ENCODE measurements at regions not wholly inside any gene's neighbourhood (a gene's known extent, or its start where the extent isn't known, plus 50 kb on each side); places are given as distances from the start of the nearest gene placed in this dataset.

GRCh38 chr1:147811273-147811672, 50.9 kb upstream of the GJA5 start:
- FAIRE-seq: no peak

GRCh38 chr1:147811751-147812150, 51.3 kb upstream of the GJA5 start:
- no peak for FAIRE-seq

GRCh38 chr1:147812799-147813198, 52.4 kb upstream of the GJA5 start:
- no peak for FAIRE-seq

DNA sequence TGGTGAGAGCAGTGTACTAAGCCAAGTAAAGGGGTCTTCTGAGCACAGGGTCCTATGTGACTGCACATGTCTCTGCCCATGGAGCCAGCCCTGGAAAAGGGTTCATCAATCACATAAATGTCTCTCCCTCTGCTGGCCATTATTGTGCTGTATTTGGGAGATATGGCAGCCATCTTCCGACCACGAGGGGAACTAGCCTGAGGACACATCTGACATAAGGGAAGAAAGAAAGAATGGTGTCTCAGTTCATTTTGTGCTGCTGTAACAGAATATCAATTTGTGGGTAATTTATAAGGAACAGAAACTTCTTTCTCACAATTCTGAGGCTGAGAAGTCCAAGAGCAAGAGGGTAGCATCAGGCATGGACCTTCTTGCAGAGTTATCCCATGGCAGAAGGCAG, 55.1 kb upstream of the GJA5 start:
- no peak for FAIRE-seq

GRCh38 chr1:147820761-147821297, 60.4 kb upstream of the GJA5 start:
- FAIRE-seq: no peak

DNA sequence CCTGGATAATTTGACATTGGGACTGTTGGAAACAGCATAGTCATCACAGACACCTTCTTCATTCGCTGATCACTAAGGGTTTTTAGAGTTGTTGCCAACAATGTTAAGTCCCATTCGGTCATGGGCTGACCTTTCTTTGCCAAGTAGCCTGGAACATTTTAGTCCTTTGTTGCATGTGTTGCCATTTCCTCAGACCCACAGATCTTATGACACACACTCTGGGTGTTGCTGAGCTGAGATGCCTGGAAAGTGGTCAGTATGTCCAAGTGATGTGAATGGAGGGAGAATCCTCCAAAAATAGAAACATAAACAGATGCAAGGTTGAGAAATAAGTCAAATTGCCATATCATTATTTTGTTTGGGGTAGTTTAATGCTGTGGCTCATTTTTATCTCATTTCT, 61.5 kb upstream of the GJA5 start:
- no peak for FAIRE-seq

DNA sequence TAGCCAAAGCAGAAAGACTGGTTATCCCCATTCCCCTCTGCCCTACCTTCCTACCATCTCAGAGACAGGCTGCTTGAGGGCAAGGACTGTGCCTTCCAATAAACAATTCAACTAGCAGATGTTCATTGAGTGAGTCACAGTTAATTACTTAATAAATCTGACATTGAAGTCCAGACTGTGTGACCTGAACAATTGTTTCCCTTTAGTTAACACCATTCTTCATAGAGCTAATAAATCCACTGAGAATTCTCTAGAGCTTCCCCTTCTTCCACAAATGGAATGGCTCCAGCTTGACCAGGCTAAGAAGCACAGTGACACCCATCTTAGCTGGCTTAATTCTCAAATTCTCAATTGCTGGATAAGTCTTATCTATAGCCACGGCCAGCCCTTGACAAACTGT, 61.9 kb upstream of the GJA5 start:
- no peak for FAIRE-seq

DNA sequence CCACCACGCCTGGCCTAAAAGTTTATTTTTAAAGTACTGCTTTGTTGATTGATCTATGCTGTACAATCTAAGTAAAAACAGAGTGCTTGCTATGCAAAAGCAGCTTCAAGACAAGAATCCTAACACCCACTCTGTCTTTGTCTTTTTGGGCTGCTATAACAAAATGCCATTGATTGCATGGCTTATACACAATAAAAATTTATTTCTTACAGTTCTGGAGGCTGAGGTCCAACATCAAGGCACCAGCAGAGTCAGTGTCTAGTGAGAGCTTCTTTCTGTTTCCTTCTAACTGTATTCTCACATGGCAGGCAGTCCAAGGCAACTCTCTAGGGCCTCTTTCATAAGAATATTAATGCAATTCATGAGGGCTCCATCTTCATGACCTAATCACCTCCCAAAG, 63.6 kb upstream of the GJA5 start:
- no peak for FAIRE-seq

GRCh38 chr1:147824798-147825197, 64.4 kb upstream of the GJA5 start:
- FAIRE-seq: no peak

- FAIRE-seq: no peak
Measured at GRCh38 chr1:147825586-147825985, 65.2 kb upstream of the GJA5 start.

GRCh38 chr1:147826259-147826658, 65.9 kb upstream of the GJA5 start:
- FAIRE-seq: peak; percentile 70

- FAIRE-seq: no peak
Measured at GRCh38 chr1:147833231-147833860, 69.2 kb upstream of the GJA8 start.

DNA sequence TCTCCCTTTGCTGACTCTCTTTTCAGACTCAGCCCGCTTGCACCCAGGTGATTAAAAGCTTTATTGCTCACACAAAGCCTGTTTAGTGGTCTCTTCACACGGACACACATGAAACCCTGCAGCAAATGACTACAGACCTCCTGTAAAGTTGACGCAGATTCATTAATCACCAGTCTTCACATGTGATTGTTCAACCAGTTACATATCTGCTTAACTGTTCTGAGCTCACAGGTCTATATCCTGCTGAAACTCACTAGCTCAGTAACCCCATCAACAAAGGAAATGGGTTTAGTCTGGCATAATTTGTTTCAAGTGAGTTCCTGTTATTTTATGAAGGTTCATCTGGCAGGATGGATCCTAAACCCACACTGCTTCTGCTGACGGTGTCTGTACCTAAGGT, 68.4 kb upstream of the GJA8 start:
- no peak for FAIRE-seq

GRCh38 chr1:147834810-147835209, 67.8 kb upstream of the GJA8 start:
- FAIRE-seq: no peak

- no peak for FAIRE-seq
Measured at GRCh38 chr1:147837129-147837963, 65.2 kb upstream of the GJA8 start.

GRCh38 chr1:147837964-147838292, 64.7 kb upstream of the GJA8 start:
- FAIRE-seq: no peak

GRCh38 chr1:147840909-147841308, 61.7 kb upstream of the GJA8 start:
- no peak for FAIRE-seq

- no peak for FAIRE-seq
Measured at GRCh38 chr1:147842578-147842977, 60.0 kb upstream of the GJA8 start.

DNA sequence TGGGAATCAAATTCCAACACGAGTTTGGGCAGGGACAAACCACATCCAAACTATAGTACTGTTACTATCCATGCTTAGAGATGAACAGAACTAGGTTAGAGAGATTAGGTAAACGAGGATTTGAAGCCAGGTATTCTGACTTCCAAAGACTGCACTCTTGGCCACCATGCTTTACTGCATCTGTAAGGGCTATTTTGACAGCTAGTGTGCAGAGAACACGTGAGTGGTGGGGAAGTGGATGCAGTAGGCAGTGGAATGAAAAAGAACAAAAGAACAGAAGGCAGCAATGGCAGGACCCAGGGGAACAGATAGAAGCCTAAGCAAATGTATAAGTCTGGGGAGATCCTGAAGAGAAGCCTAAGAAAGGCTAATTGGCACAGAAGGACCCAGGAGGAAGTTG, 59.1 kb upstream of the GJA8 start:
- FAIRE-seq: no peak

- no peak for FAIRE-seq
Measured at GRCh38 chr1:147847831-147848230, 54.8 kb upstream of the GJA8 start.

- FAIRE-seq: no peak
Measured at GRCh38 chr1:147849098-147849895, 53.3 kb upstream of the GJA8 start.

GRCh38 chr1:147850737-147851136, 51.9 kb upstream of the GJA8 start:
- FAIRE-seq: no peak

DNA sequence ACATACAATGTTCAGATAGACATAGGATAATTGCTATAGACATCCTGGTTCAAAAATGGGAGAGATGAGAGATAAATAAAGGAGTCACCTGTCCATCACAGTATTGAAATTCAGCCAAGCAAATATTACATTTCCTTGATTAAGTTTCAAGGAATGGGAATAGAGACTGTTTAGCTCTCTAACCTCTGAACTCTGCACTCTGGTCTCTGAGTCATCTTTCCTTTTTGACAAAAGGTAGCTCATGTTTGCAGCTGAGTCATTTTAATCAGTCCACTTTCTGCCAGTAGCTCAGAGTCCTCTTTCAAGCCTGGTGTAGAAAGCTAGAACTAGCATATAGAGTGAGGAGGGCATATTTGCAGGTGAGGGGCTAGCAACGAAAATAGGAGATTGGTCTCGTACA, 51.4 kb upstream of the GJA8 start:
- no peak for FAIRE-seq
